GM23338 (cell line): ENCODE measurements at regions not wholly inside any gene's neighbourhood (a gene's known extent, or its start where the extent isn't known, plus 50 kb on each side); places are given as distances from the start of the nearest gene placed in this dataset.
A peak's percentile ranks its signal among the peaks of the same experiment; 100 is the strongest.

Experiments
- ATAC-seq: fragments of 200-7000 bp; cut with Tn5 transposase; 3 replicates; pipeline ENCODE4 v1.9.1; 2020
- DNase-seq: peaks from one replicate; pipeline ENCODE4 v3.0.0-alpha.2; 2015; ENCODE audit warnings: low spot score
- H2AFZ ChIP-seq: fragments of 200-600 bp; sonication (generic); 2 replicates; pipeline ENCODE4 v1.8.0; 2016; ENCODE audit warnings: antibody characterized with exemption, mild to moderate bottlenecking, moderate library complexity
- H3F3A ChIP-seq: fragments of 200-600 bp; sonication (generic); replicated peaks from 2 replicates; pipeline ENCODE4 v1.8.0; 2017; ENCODE audit warnings: antibody characterized with exemption, mixed run types, low read depth
- H3K27ac ChIP-seq: fragments of 200-600 bp; sonication (generic); 2 replicates; pipeline ENCODE4 v1.6.1; 2016; ENCODE audit warnings: low read depth
- H3K27me3 ChIP-seq: fragments of 200-600 bp; sonication (generic); 2 replicates; pipeline ENCODE4 v1.8.0; 2016; ENCODE audit warnings: mild to moderate bottlenecking, mixed run types, moderate library complexity; ENCODE audit not compliant: insufficient read depth
- H3K36me3 ChIP-seq: fragments of 200-600 bp; sonication (generic); 2 replicates; pipeline ENCODE4 v1.8.0; 2016; ENCODE audit warnings: mild to moderate bottlenecking; ENCODE audit not compliant: insufficient read depth
- H3K4me1 ChIP-seq: fragments of 200-600 bp; sonication (generic); 2 replicates; pipeline ENCODE4 v1.8.0; 2016; ENCODE audit warnings: mild to moderate bottlenecking, moderate library complexity; ENCODE audit not compliant: insufficient read depth
- H3K4me2 ChIP-seq: fragments of 200-600 bp; sonication (generic); 2 replicates; pipeline ENCODE4 v1.7.1; 2017; ENCODE audit warnings: mixed run types
- H3K4me3 ChIP-seq: fragments of 200-600 bp; sonication (generic); 2 replicates; pipeline ENCODE4 v1.6.1; 2016; ENCODE audit warnings: mixed run types
- H3K79me2 ChIP-seq: fragments of 200-600 bp; sonication (generic); replicated peaks from 2 replicates; pipeline ENCODE4 v1.8.0; 2017; ENCODE audit warnings: mild to moderate bottlenecking; ENCODE audit not compliant: insufficient read depth
- H3K9me2 ChIP-seq: fragments of 200-600 bp; sonication (generic); 2 replicates; pipeline ENCODE4 v1.8.0; 2017; ENCODE audit not compliant: insufficient read depth
- H4K20me1 ChIP-seq: fragments of 200-600 bp; sonication (generic); replicated peaks from 2 replicates; pipeline ENCODE4 v1.8.0; 2017; ENCODE audit warnings: mild to moderate bottlenecking; ENCODE audit not compliant: insufficient read depth
- H3K27ac Mint-ChIP-seq: 2 replicates; pipeline ENCODE4 v1.8.0; 2020; ENCODE audit warnings: inconsistent platforms, mild to moderate bottlenecking, moderate library complexity, mixed read lengths
- H3K27me3 Mint-ChIP-seq: 3 replicates; pipeline ENCODE4 v1.8.0; 2022; ENCODE audit warnings: low read depth, mild to moderate bottlenecking, moderate library complexity, mixed read lengths, inconsistent platforms; ENCODE audit not compliant: insufficient read depth, poor library complexity
- H3K36me3 Mint-ChIP-seq: 3 replicates; pipeline ENCODE4 v1.8.0; 2021; ENCODE audit warnings: low read depth, mild to moderate bottlenecking, inconsistent platforms, moderate library complexity, mixed read lengths
- H3K4me1 Mint-ChIP-seq: 3 replicates; pipeline ENCODE4 v1.8.0; 2020; ENCODE audit warnings: mild to moderate bottlenecking, inconsistent platforms, mixed read lengths
- H3K4me3 Mint-ChIP-seq: 3 replicates; pipeline ENCODE4 v1.8.0; 2021; ENCODE audit warnings: moderate library complexity, mild to moderate bottlenecking, inconsistent platforms, mixed read lengths
- H3K9me3 Mint-ChIP-seq: 3 replicates; pipeline ENCODE4 v1.8.0; 2020; ENCODE audit warnings: moderate library complexity, mild to moderate bottlenecking, inconsistent platforms, mixed read lengths
- CREB1 ChIP-seq: fragments of 250-450 bp; sonication (Bioruptor Pico); IDR thresholded peaks from 2 replicates; pipeline ENCODE4 v1.5.0; 2020; ENCODE audit warnings: low read depth, mild to moderate bottlenecking, moderate library complexity
- ETS1 ChIP-seq: IDR thresholded peaks from 2 replicates; pipeline ENCODE4 v1.6.1; 2016; ENCODE audit warnings: antibody characterized with exemption
- EZH2 ChIP-seq: fragments of 200-600 bp; sonication (generic); IDR thresholded peaks from one replicate; pipeline ENCODE4 v1.8.0; 2017; ENCODE audit warnings: antibody characterized with exemption, mild to moderate bottlenecking, low read depth; ENCODE audit not compliant: unreplicated experiment
- NANOG ChIP-seq: IDR thresholded peaks from 2 replicates; pipeline ENCODE4 v1.6.1; 2016; ENCODE audit warnings: antibody characterized with exemption, borderline replicate concordance
- POLR2AphosphoS5 ChIP-seq: IDR thresholded peaks from 2 replicates; pipeline ENCODE4 v1.6.1; 2016; ENCODE audit warnings: antibody characterized with exemption, low read depth
- REST ChIP-seq: IDR thresholded peaks from one replicate; pipeline ENCODE4 v1.6.1; 2018; ENCODE audit warnings: antibody characterized with exemption; ENCODE audit not compliant: unreplicated experiment
- ZNF331 ChIP-seq: fragments of 250-450 bp; sonication (Bioruptor Pico); IDR thresholded peaks from 2 replicates; pipeline ENCODE4 v1.5.0; 2020; ENCODE audit warnings: low read depth, mild to moderate bottlenecking, moderate library complexity
- ZNF462 ChIP-seq: fragments of 250-450 bp; sonication (Bioruptor Pico); IDR thresholded peaks from 2 replicates; pipeline ENCODE4 v1.5.0; 2020; ENCODE audit warnings: mild to moderate bottlenecking, moderate library complexity

GRCh38 chr3:5567113-5567512 is 379.6 kb downstream of the EDEM1 start (continued):
- no peak for TF ChIP-seq REST

GRCh38 chr3:5568451-5568850 is 380.9 kb downstream of the EDEM1 start:
- H3K4me3 Mint-ChIP-seq = no peak overlapping the region
- no peaks in the 10 kb centered on the region for H4K20me1 ChIP-seq
- ATAC-seq (no peak), DNase-seq (peak; percentile 1)
- H3K4me1 ChIP-seq = no peaks in the 10 kb centered on the region
- no peaks in the 10 kb centered on the region for H3K9me2 ChIP-seq
- peaks cover 78% of the 10 kb centered on the region for H3K9me3 Mint-ChIP-seq
- H3K4me2 ChIP-seq = no peak overlapping the region
- peaks cover 2% of the 10 kb centered on the region for H3K27me3 Mint-ChIP-seq
- H3K36me3 ChIP-seq = peaks cover 12% of the 10 kb centered on the region
- no peak overlapping the region for H3K4me3 ChIP-seq
- no peaks in the 10 kb centered on the region for H3K4me1 Mint-ChIP-seq
- no peak overlapping the region for H2AFZ ChIP-seq
- H3K27me3 ChIP-seq = peaks cover 4% of the 10 kb centered on the region; the same call in 1 of the 2 replicates
- no peak overlapping the region for H3K27ac Mint-ChIP-seq
- no peaks in the 10 kb centered on the region for H3F3A ChIP-seq
- no peak overlapping the region for H3K27ac ChIP-seq
- H3K79me2 ChIP-seq = no peaks in the 10 kb centered on the region
- H3K36me3 Mint-ChIP-seq = peaks cover 6% of the 10 kb centered on the region; the same call in 1 of the 3 replicates
- TF ChIP-seq ZNF331 (no peak), CREB1 (CRISPR knock-in tag) (no peak), NANOG (no peak), REST (no peak), ZNF462 (CRISPR knock-in tag) (no peak), EZH2 (no peak), ETS1 (no peak), POLR2AphosphoS5 (no peak)
